H1 (cell line): ENCODE measurements at regions not wholly inside any gene's neighbourhood (a gene's known extent, or its start where the extent isn't known, plus 50 kb on each side); places are given as distances from the start of the nearest gene placed in this dataset.

Source experiments
- RBBP5 ChIP-seq: IDR thresholded peaks from 2 replicates; pipeline ENCODE4 v1.7.1; 2012; ENCODE audit warnings: low read depth, mild to moderate bottlenecking, inconsistent platforms, low read length, moderate library complexity, borderline replicate concordance
- RNF2 ChIP-seq: fragments of 200-900, 300-1000 bp; sonication (generic); IDR thresholded peaks from 2 replicates; pipeline ENCODE4 v1.7.1; 2016; ENCODE audit warnings: borderline replicate concordance, low read depth, mild to moderate bottlenecking, antibody characterized with exemption, low read length; ENCODE audit not compliant: poor library complexity, severe bottlenecking; ENCODE audit errors: missing control alignments

DNA sequence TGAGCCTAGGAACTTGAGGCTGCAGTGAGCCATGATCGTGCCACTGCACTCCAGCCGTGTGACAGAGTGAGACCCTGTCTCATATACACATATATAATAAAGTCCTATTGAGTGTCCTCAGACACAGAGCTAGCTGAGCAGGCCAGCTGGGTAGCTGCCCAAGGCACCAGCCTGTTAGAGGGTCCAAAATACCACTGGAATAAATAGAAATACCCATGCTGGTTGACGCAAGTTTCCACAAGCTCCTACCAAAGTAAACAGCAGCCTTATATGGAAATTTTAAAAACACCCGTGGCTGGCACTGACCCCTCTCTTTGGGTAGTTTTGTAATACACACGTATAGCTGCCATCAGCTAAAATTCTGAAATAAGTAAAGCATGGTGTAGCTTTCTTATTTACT lies 348.6 kb downstream of the BCOR start (continued):
- no peak for TF ChIP-seq RBBP5
- TF ChIP-seq RNF2: no peak
